ENCODE measurements at regions not wholly inside any gene's neighbourhood (a gene's known extent, or its start where the extent isn't known, plus 50 kb on each side); places are given as distances from the start of the nearest gene placed in this dataset.

GRCh38 chr17:54835015-54835414, 65.6 kb upstream of the TOM1L1 start:
- TF ChIP-seq, protein P1, sequence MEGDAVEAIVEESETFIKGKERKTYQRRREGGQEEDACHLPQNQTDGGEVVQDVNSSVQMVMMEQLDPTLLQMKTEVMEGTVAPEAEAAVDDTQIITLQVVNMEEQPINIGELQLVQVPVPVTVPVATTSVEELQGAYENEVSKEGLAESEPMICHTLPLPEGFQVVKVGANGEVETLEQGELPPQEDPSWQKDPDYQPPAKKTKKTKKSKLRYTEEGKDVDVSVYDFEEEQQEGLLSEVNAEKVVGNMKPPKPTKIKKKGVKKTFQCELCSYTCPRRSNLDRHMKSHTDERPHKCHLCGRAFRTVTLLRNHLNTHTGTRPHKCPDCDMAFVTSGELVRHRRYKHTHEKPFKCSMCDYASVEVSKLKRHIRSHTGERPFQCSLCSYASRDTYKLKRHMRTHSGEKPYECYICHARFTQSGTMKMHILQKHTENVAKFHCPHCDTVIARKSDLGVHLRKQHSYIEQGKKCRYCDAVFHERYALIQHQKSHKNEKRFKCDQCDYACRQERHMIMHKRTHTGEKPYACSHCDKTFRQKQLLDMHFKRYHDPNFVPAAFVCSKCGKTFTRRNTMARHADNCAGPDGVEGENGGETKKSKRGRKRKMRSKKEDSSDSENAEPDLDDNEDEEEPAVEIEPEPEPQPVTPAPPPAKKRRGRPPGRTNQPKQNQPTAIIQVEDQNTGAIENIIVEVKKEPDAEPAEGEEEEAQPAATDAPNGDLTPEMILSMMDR (IDR thresholded peaks at IDR 0.05): no peak
- TF ChIP-seq POLR2A (IDR thresholded peaks at IDR 0.05): no peak

All from esophagus squamous epithelium (tissue), 4 donors.